Tibial nerve (tissue), 4 donors: ENCODE measurements at regions not wholly inside any gene's neighbourhood (a gene's known extent, or its start where the extent isn't known, plus 50 kb on each side); places are given as distances from the start of the nearest gene placed in this dataset.

Experiments used
- EP300 ChIP-seq, 2 donors: sonication (generic); formaldehyde crosslinking; IDR thresholded peaks; one replicate each; pipeline ENCODE4 v1.6.1; 2017; ENCODE audit warnings: antibody characterized with exemption in 2 of 2, mild to moderate bottlenecking in 1 of 2
- POLR2A ChIP-seq, 2 donors: fragments of 450-650 bp; IDR thresholded peaks; one replicate each; pipeline ENCODE4 v1.6.1; 2017; ENCODE audit warnings: antibody characterized with exemption in 2 of 2, mild to moderate bottlenecking in 2 of 2, moderate library complexity in 2 of 2
- TF ChIP-seq, protein P1 (sequence below), 5 experiments: fragments of 200-600 bp in 3 of 5; fragments of 450-650 bp in 2 of 5; sonication (generic) in 3 of 5; IDR thresholded peaks; one replicate each; pipeline ENCODE4 v1.5.1; 2016 to 2019; ENCODE audit warnings: antibody characterized with exemption in 5 of 5, mild to moderate bottlenecking in 3 of 5, moderate library complexity in 2 of 5

DNA sequence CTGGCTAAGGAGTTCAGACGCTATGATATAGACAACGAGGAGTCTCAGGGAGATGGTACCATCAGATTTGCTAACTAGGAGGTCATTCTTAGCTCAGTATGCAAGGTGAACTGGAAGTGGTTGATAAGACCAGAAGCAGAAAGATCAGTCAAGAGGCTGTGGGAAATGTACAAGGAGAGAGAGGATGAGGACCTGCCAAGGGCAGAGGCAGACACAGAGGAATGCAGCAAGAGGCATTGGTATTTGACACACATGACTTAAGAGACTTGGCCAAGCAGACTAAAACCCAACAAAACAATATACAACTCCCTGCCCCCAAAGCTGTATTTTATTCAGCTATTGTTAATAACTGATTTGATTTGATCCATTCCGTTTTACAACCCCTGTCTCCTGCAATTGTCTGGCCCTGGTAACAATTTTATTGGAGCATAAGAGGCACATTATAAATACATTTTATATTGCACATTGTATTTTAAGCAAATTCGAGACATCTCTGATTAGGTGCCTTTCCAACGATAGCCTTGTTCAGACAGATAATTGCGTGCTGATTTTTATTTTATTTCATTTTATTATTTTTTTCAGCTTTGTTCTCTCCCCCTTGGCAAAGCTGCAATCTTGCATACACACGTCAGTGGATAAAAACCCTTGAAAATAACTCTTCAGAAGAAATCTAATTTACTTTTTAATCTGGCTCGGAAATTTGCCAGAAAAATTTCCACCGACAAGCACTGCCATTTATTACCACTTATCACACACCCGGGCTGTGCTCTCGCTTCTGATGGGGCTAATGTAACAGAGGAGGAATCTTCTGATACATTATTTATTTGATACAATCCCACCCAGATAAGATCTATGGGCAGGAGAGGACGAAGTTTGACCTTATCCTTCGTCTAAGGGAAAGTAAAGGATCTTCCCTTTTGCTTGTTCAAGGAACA lies 237.8 kb downstream of the NXPE2 start:
- TF ChIP-seq EP300 (IDR thresholded peaks at IDR 0.05) (no peak), POLR2A (IDR thresholded peaks at IDR 0.05) (no peak)
- TF ChIP-seq, protein P1, sequence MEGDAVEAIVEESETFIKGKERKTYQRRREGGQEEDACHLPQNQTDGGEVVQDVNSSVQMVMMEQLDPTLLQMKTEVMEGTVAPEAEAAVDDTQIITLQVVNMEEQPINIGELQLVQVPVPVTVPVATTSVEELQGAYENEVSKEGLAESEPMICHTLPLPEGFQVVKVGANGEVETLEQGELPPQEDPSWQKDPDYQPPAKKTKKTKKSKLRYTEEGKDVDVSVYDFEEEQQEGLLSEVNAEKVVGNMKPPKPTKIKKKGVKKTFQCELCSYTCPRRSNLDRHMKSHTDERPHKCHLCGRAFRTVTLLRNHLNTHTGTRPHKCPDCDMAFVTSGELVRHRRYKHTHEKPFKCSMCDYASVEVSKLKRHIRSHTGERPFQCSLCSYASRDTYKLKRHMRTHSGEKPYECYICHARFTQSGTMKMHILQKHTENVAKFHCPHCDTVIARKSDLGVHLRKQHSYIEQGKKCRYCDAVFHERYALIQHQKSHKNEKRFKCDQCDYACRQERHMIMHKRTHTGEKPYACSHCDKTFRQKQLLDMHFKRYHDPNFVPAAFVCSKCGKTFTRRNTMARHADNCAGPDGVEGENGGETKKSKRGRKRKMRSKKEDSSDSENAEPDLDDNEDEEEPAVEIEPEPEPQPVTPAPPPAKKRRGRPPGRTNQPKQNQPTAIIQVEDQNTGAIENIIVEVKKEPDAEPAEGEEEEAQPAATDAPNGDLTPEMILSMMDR (IDR thresholded peaks at IDR 0.05) = no peak
